Caco-2 (cell line): ENCODE measurements at regions not wholly inside any gene's neighbourhood (a gene's known extent, or its start where the extent isn't known, plus 50 kb on each side); places are given as distances from the start of the nearest gene placed in this dataset.

Source experiments
- BruUV-seq: library from RNA; stranded (reverse); fragments of 400-500 nt; replicated peaks from 2 replicates; lab custom pipeline; 2021; lab: Mats Ljungman, UMichigan
- CTCF ChIA-PET: fragments of 300-600 bp; sonication (Branson Sonifier 250); formaldehyde crosslinking; loops from one replicate; lab custom pipeline; 2022; ENCODE audit warnings: antibody characterized with exemption; lab: Charles Lee
- POLR2A ChIA-PET: fragments of 300-600 bp; sonication (Branson Sonifier 250); formaldehyde crosslinking; loops from one replicate; lab custom pipeline; 2022; ENCODE audit warnings: antibody characterized with exemption; lab: Charles Lee
- DNase-seq, 2 experiments: peaks; one replicate each; pipeline versions ENCODE4 v3.0.0 to v3.0.0-alpha.2; 2020 to 2022
- H3K27me3 ChIP-seq: replicated peaks from 2 replicates; pipeline ENCODE4 v1.6.0; 2011; ENCODE audit warnings: low read length; ENCODE audit not compliant: control insufficient read depth, insufficient read depth
- H3K36me3 ChIP-seq: 2 replicates; pipeline ENCODE4 v1.5.1; 2011; ENCODE audit warnings: low read length; ENCODE audit not compliant: control insufficient read depth, insufficient read depth
- H3K4me1 ChIP-seq: fragments of 250-450 bp; sonication (Bioruptor Pico); 2 replicates; pipeline ENCODE4 v1.5.1; 2020; ENCODE audit warnings: mild to moderate bottlenecking
- H3K4me3 ChIP-seq: 2 replicates; pipeline ENCODE4 v1.5.1; 2011; ENCODE audit warnings: low read depth, mild to moderate bottlenecking, control low read depth, low read length
- H3K9me3 ChIP-seq: fragments of 250-450 bp; sonication (Bioruptor Pico); 2 replicates; pipeline ENCODE4 v1.5.1; 2020; ENCODE audit warnings: mild to moderate bottlenecking, moderate library complexity
- H3K27ac Mint-ChIP-seq: one replicate; pipeline ENCODE4 v1.8.0; 2022; ENCODE audit warnings: mixed read lengths; ENCODE audit not compliant: unreplicated experiment
- H3K27me3 Mint-ChIP-seq: one replicate; pipeline ENCODE4 v1.8.0; 2022; ENCODE audit warnings: mixed read lengths; ENCODE audit not compliant: insufficient read depth, unreplicated experiment
- H3K36me3 Mint-ChIP-seq: one replicate; pipeline ENCODE4 v1.8.0; 2022; ENCODE audit warnings: mild to moderate bottlenecking, mixed read lengths; ENCODE audit not compliant: insufficient read depth, unreplicated experiment
- H3K4me1 Mint-ChIP-seq: one replicate; pipeline ENCODE4 v1.8.0; 2022; ENCODE audit warnings: low read depth, mixed read lengths; ENCODE audit not compliant: unreplicated experiment
- H3K4me3 Mint-ChIP-seq: one replicate; pipeline ENCODE4 v1.8.0; 2022; ENCODE audit warnings: mild to moderate bottlenecking, moderate library complexity, mixed read lengths; ENCODE audit not compliant: unreplicated experiment
- H3K9me3 Mint-ChIP-seq: one replicate; pipeline ENCODE4 v1.8.0; 2022; ENCODE audit warnings: mixed read lengths; ENCODE audit not compliant: unreplicated experiment
- CTCF ChIP-seq, 2 experiments: fragments of 200-600 bp in 1 of 2; IDR thresholded peaks; 1 replicate in 1 of 2; 2 replicates in 1 of 2; pipeline versions ENCODE4 v1.5.1 to v1.8.0; 2011 to 2022; ENCODE audit warnings: antibody characterized with exemption in 1 of 2, control low read depth in 1 of 2, inconsistent platforms in 1 of 2, low read depth in 1 of 2, low read length in 1 of 2, mild to moderate bottlenecking in 1 of 2, moderate library complexity in 1 of 2; ENCODE audit not compliant: insufficient read depth in 1 of 2, severe bottlenecking in 1 of 2, unreplicated experiment in 1 of 2
- intact Hi-C: fragments of 100-400 bp; cut with micrococcal nuclease; formaldehyde crosslinking; loops from one replicate; pipeline ENCODE4 v1.10.0; 2022; ENCODE audit not compliant: unreplicated experiment

GRCh38 chr9:115649991-115650472 lies 503.6 kb upstream of the PAPPA start:
- Histone ChIP-seq H3K27me3 (no peaks in the 10 kb centered on the region), H3K9me3 (no peaks in the 10 kb centered on the region), H3K4me3 (no peak overlapping the region), H3K36me3 (no peaks in the 10 kb centered on the region), H3K4me1 (no peaks in the 10 kb centered on the region)
- DNase-seq: no peak
- Mint-ChIP-seq H3K27ac (no peak overlapping the region), H3K4me3 (no peak overlapping the region), H3K36me3 (no peaks in the 10 kb centered on the region), H3K9me3 (no peaks in the 10 kb centered on the region), H3K27me3 (peaks cover 8% of the 10 kb centered on the region), H3K4me1 (no peaks in the 10 kb centered on the region)
- no TSS peak for BruUV-seq
- POLR2A ChIA-PET: no interaction called here
- intact Hi-C loops: no loop called here
- CTCF ChIA-PET: no interaction called here
- TF ChIP-seq CTCF (IDR thresholded peaks at IDR 0.05; ENCODE audit: insufficient read depth in 1 of 2, low read depth in 1 of 2, low read length in 1 of 2, severe bottlenecking in 1 of 2, unreplicated experiment in 1 of 2): no peak

- H3K4me1 Mint-ChIP-seq: no peaks in the 10 kb centered on the region
Observed at GRCh38 chr9:115650768-115651167, 502.8 kb upstream of the PAPPA start.

GRCh38 chr9:115651461-115651860 lies 502.1 kb upstream of the PAPPA start:
- no peaks in the 10 kb centered on the region for H3K4me1 ChIP-seq
- H3K36me3 ChIP-seq: no peaks in the 10 kb centered on the region
- H3K9me3 ChIP-seq: no peaks in the 10 kb centered on the region
- POLR2A ChIA-PET: no interaction called here
- Mint-ChIP-seq H3K36me3 (no peaks in the 10 kb centered on the region), H3K27ac (no peak overlapping the region), H3K4me3 (no peak overlapping the region), H3K4me1 (no peaks in the 10 kb centered on the region), H3K27me3 (peaks cover 10% of the 10 kb centered on the region), H3K9me3 (no peaks in the 10 kb centered on the region)
- H3K4me3 ChIP-seq: no peak overlapping the region
- intact Hi-C loops: no loop called here
- CTCF ChIA-PET: no interaction called here
- no peak for TF ChIP-seq CTCF (IDR thresholded peaks at IDR 0.05; ENCODE audit: insufficient read depth in 1 of 2, low read depth in 1 of 2, low read length in 1 of 2, severe bottlenecking in 1 of 2, unreplicated experiment in 1 of 2)
- H3K27me3 ChIP-seq: no peaks in the 10 kb centered on the region
- DNase-seq: no peak
- no TSS peak for BruUV-seq

More at GRCh38 chr9:115650768-115651167, 502.8 kb upstream of the PAPPA start:
- Mint-ChIP-seq H3K4me3 (no peak overlapping the region), H3K27ac (no peak overlapping the region), H3K27me3 (peaks cover 8% of the 10 kb centered on the region), H3K36me3 (no peaks in the 10 kb centered on the region), H3K9me3 (no peaks in the 10 kb centered on the region)
- BruUV-seq: no TSS peak
- POLR2A ChIA-PET: no interaction called here
- Histone ChIP-seq H3K9me3 (no peaks in the 10 kb centered on the region), H3K4me3 (no peak overlapping the region), H3K36me3 (no peaks in the 10 kb centered on the region), H3K27me3 (no peaks in the 10 kb centered on the region), H3K4me1 (no peaks in the 10 kb centered on the region)
- TF ChIP-seq CTCF (IDR thresholded peaks at IDR 0.05; ENCODE audit: insufficient read depth in 1 of 2, low read depth in 1 of 2, low read length in 1 of 2, severe bottlenecking in 1 of 2, unreplicated experiment in 1 of 2): no peak
- CTCF ChIA-PET: no interaction called here
- DNase-seq: no peak
- intact Hi-C loops: no loop called here
